Liver (tissue), 3 donors: ENCODE measurements at regions not wholly inside any gene's neighbourhood (a gene's known extent, or its start where the extent isn't known, plus 50 kb on each side); places are given as distances from the start of the nearest gene placed in this dataset.

Experiments used
- CTCF ChIP-seq: fragments of 150-350 bp; IDR thresholded peaks from 2 replicates; pipeline ENCODE4 v1.5.1; 2017; ENCODE audit warnings: improper control_type of control experiment, low read depth, low read length; ENCODE audit not compliant: missing input control
- FOXA1 ChIP-seq: IDR thresholded peaks from 2 replicates; pipeline ENCODE4 v1.6.1; 2016; ENCODE audit warnings: antibody characterized with exemption
- JUND ChIP-seq, 2 donors: IDR thresholded peaks; 2 replicates each; pipeline ENCODE4 v1.6.1; 2016; ENCODE audit warnings: antibody characterized with exemption in 2 of 2
- RAD21 ChIP-seq, 2 donors: IDR thresholded peaks; 2 replicates each; pipeline ENCODE4 v1.6.1; 2016; ENCODE audit warnings: antibody characterized with exemption in 2 of 2, mild to moderate bottlenecking in 2 of 2
- SP1 ChIP-seq: IDR thresholded peaks from 2 replicates; pipeline ENCODE4 v1.6.1; 2018; ENCODE audit warnings: antibody characterized with exemption, mild to moderate bottlenecking
- TF ChIP-seq, protein P1 (sequence below): IDR thresholded peaks from 2 replicates; pipeline ENCODE4 v1.6.1; 2016; ENCODE audit warnings: antibody characterized with exemption, mild to moderate bottlenecking
- TF ChIP-seq, protein P2 (sequence below): IDR thresholded peaks from 2 replicates; pipeline ENCODE4 v1.6.1; 2016; ENCODE audit warnings: antibody characterized with exemption
- donor health status: healthy.
- donor health status: healthy.

GRCh38 chr2:22628906-22629305 is 756.1 kb upstream of the KLHL29 start:
- no peak for TF ChIP-seq JUND (IDR thresholded peaks at IDR 0.05)
- no peak for TF ChIP-seq CTCF
- TF ChIP-seq RAD21 (IDR thresholded peaks at IDR 0.05): no peak
- no peak for TF ChIP-seq FOXA1
- TF ChIP-seq, protein P1, sequence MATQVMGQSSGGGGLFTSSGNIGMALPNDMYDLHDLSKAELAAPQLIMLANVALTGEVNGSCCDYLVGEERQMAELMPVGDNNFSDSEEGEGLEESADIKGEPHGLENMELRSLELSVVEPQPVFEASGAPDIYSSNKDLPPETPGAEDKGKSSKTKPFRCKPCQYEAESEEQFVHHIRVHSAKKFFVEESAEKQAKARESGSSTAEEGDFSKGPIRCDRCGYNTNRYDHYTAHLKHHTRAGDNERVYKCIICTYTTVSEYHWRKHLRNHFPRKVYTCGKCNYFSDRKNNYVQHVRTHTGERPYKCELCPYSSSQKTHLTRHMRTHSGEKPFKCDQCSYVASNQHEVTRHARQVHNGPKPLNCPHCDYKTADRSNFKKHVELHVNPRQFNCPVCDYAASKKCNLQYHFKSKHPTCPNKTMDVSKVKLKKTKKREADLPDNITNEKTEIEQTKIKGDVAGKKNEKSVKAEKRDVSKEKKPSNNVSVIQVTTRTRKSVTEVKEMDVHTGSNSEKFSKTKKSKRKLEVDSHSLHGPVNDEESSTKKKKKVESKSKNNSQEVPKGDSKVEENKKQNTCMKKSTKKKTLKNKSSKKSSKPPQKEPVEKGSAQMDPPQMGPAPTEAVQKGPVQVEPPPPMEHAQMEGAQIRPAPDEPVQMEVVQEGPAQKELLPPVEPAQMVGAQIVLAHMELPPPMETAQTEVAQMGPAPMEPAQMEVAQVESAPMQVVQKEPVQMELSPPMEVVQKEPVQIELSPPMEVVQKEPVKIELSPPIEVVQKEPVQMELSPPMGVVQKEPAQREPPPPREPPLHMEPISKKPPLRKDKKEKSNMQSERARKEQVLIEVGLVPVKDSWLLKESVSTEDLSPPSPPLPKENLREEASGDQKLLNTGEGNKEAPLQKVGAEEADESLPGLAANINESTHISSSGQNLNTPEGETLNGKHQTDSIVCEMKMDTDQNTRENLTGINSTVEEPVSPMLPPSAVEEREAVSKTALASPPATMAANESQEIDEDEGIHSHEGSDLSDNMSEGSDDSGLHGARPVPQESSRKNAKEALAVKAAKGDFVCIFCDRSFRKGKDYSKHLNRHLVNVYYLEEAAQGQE: no peak
- TF ChIP-seq, protein P2, sequence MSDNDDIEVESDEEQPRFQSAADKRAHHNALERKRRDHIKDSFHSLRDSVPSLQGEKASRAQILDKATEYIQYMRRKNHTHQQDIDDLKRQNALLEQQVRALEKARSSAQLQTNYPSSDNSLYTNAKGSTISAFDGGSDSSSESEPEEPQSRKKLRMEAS: no peak
- no peak for TF ChIP-seq SP1
